Right forelimb (tissue), 1 donor: ENCODE measurements at regions not wholly inside any gene's neighbourhood (a gene's known extent, or its start where the extent isn't known, plus 50 kb on each side); places are given as distances from the start of the nearest gene placed in this dataset.

ENCODE experiments used
- DNase-seq: peaks from one replicate; pipeline ENCODE4 v3.0.0-alpha.2; 2018

GRCh38 chr5:58246461-58246944 is 213.4 kb downstream of the PLK2 start:
- no peak for DNase-seq

- DNase-seq: no peak
Observed at GRCh38 chr5:58245476-58245840, 214.4 kb downstream of the PLK2 start.

GRCh38 chr5:58244819-58245475 is 214.9 kb downstream of the PLK2 start:
- no peak for DNase-seq

GRCh38 chr5:58241389-58241788 is 218.5 kb downstream of the PLK2 start:
- no peak for DNase-seq

- no peak for DNase-seq
Observed at GRCh38 chr5:58240322-58240721, 219.6 kb downstream of the PLK2 start.

- DNase-seq: no peak
Observed at GRCh38 chr5:58239731-58240130, 220.2 kb downstream of the PLK2 start.

- DNase-seq: no peak
Observed at GRCh38 chr5:58239045-58239444, 220.8 kb downstream of the PLK2 start.

GRCh38 chr5:58236498-58236897 is 223.4 kb downstream of the PLK2 start:
- DNase-seq: no peak

- no peak for DNase-seq
Observed at GRCh38 chr5:58235299-58235698, 224.6 kb downstream of the PLK2 start.

GRCh38 chr5:58232130-58232529 is 227.8 kb downstream of the PLK2 start:
- no peak for DNase-seq

GRCh38 chr5:58231041-58231440 is 228.8 kb downstream of the PLK2 start:
- DNase-seq: no peak

- no peak for DNase-seq
Observed at GRCh38 chr5:58228896-58229295, 231.0 kb downstream of the PLK2 start.

GRCh38 chr5:58227858-58228257 is 232.0 kb downstream of the PLK2 start:
- DNase-seq: no peak

- DNase-seq: no peak
Observed at GRCh38 chr5:58224661-58225060, 235.2 kb downstream of the PLK2 start.

GRCh38 chr5:58224221-58224620 is 235.7 kb downstream of the PLK2 start:
- no peak for DNase-seq

GRCh38 chr5:58215364-58215763 is 244.5 kb downstream of the PLK2 start:
- no peak for DNase-seq

GRCh38 chr5:58211441-58211840 is 248.4 kb downstream of the PLK2 start:
- no peak for DNase-seq

GRCh38 chr5:58208674-58209073 is 251.2 kb downstream of the PLK2 start:
- DNase-seq: no peak

- no peak for DNase-seq
Observed at GRCh38 chr5:58207076-58207475, 252.8 kb downstream of the PLK2 start.

GRCh38 chr5:58204966-58205365 is 254.9 kb downstream of the PLK2 start:
- no peak for DNase-seq

- DNase-seq: no peak
Observed at GRCh38 chr5:58202941-58203444, 256.9 kb downstream of the PLK2 start.

GRCh38 chr5:58201922-58202648 is 257.8 kb downstream of the PLK2 start:
- no peak for DNase-seq

- DNase-seq: no peak
Observed at GRCh38 chr5:58200451-58200850, 259.4 kb downstream of the PLK2 start.

GRCh38 chr5:58199087-58199486 is 260.8 kb downstream of the PLK2 start:
- no peak for DNase-seq
